Hindlimb muscle (tissue), 1 donor: ENCODE measurements at regions not wholly inside any gene's neighbourhood (a gene's known extent, or its start where the extent isn't known, plus 50 kb on each side); places are given as distances from the start of the nearest gene placed in this dataset.

Source experiments
- DNase-seq: peaks from one replicate; pipeline ENCODE4 v3.0.0-alpha.2; 2013

DNA sequence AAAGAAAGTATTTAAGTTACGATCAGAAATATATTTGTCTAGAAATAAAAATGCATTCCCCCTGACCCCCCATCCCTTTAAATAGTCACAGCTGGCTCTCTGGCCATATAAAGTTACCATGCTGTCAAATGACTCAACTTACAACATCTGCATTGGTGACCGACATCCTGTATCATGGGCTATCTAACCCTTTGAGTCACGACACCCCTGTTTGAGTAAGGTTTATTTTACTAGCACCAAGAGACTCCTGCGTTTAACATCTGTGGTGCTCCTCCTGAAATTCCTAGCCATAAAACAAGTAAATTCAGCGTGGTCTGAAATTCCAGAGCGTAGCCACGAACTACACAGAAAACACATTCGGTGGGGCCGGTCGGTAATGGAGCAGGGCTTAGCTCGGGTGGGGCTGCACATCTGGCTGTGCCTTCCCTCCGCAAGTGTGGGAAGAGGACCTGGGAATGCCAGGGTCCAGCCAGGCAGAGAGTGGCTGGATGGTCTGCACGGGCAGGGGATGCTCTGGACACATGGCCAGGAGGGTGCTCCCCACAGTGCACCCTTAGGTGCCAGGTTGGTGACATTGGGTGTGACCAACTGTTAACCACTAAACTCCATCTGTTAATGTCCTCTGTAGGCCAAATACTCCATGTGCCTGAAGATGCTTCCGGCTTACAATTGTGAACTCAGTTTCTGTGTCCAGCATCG, 53.0 kb upstream of the CLDN14 start:
- DNase-seq: no peak

DNA sequence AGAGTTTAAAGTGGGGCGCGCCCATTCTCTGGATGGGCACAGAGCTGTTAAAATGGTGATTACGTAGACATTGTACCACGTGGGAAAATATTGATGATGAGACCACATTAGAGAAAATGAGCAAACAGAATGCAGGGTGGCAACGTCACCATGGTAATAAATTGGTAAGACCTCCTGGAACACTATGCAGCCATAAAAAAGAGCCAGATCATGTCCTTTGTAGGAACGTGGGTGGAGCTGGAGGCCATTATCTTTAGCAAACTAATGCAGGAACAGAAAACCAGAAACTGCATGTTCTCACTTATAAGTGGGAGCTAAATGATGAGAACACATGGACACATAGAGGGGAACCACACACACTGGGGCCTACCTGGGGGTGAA, 53.5 kb upstream of the CLDN14 start:
- DNase-seq: no peak

DNA sequence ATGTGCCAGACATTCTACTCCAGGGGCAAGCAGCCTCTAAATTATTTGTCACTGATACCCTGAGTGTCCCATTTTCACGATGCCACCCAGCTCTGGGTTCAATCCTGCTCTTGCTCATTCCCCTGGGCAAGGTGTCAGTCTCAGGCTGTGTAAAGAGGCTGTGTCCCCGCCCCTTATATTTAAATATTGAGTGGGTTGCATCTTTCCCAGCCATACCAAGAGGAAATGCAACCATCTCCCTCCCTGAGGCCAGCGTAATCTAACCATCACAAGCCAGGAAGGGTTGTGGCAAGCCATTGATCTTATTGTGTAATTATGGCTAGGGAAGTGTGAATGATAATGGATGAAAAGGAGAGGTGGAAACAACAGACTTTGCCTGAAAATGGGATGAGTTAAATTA, 54.7 kb upstream of the CLDN14 start:
- no peak for DNase-seq

DNA sequence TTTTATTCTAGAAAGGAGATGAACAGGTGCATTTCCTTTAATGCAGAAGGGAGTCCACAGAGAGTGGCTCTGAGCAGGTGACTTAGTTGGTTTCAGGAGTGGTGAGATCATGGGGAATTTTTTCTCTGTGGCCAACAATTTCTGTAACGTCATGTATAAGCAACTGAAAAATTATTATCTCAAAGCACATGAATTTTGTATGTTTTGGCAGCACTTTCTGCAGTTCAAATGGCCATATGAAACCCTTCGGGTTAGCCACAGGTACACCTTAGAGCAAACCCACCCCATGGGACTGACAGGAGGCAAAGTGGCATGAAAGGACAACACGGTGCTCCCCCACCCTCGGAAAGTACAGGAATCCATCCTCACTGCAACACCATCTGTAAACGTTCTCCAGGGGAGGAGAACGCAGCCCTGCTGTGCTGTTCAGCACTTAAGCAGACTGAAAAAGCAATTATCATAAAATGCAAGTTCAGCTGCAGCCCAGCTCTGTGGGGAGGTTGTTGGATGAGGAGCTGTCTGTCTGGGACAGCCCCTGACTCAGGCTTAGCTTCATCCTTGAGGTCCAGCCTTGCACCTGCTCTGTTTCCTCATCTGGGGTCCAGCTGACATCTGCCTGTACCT, 55.8 kb upstream of the CLDN14 start:
- DNase-seq: no peak

DNA sequence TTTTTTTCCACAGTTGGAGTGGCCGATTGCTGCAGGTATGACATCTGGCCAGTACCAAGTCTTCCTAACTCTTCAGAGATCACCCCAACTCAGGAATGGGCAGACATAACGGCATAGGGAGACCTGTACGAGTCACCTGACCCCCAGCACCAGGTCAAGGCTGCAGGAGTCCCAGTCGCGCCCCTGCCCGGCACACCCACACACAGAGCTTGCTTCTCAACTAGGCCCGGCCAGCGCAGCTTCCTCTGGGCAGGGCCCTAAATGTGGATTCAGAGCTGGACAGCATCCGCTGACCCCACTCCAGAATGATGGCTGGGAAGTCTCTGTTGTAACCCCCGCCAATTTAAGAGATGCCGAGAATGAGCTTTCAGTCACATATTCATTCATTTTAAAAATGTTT, 58.8 kb upstream of the CLDN14 start:
- DNase-seq: no peak

DNA sequence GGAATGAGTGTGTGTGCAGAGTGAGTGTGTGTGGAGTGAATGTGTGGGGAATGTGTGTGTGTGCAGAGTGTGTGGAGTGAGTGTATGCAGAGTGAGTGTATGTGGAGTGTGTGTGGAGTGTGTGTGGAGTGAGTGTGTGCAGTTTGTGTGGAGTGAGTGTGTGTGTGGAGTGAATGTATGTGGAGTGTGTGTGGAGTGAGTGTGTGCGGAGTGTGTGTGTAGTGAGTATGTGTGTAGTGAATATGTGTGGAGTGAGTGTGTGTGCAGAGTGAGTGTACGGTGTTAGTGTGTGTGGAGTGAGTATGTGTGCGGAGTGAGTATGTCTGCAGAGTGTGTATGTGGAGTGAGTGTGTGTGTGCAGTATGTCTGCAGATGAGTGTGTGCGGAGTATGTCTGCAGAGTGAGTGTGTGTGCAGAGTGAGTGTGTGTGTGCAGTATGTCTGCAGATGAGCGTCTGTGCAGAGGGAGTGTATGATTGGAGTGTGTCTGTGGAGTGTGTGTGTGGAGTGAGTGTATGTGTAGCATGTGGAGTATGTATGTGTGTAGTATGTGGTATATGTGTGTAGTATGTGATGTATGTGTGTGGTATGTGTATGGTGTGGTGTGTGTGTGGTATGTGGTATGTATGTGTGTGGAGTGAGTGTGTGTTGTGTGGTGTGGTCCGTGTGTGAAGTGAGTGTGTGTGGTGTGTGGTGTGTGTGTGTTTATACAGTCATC, 59.7 kb upstream of the CLDN14 start:
- DNase-seq: no peak

DNA sequence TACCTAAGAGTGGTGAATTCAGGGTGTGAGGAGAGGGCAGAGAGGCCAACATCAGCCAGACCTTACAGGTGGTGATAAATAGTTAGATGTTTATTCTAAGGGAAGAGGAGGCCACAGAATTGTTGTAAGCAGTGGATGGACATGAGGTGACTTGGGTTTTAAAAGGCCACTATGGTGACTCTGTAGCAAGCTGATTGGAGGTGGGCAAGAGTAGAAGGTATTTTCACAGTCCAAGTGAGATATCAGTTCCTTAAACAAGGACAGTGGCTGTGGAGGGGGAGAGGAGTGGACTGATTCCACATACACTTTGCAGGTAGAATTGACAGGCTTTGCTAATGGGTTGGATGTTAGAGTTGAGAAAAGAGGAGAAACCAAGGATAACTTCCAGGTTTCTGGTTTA, 60.8 kb upstream of the CLDN14 start:
- DNase-seq: no peak

DNA sequence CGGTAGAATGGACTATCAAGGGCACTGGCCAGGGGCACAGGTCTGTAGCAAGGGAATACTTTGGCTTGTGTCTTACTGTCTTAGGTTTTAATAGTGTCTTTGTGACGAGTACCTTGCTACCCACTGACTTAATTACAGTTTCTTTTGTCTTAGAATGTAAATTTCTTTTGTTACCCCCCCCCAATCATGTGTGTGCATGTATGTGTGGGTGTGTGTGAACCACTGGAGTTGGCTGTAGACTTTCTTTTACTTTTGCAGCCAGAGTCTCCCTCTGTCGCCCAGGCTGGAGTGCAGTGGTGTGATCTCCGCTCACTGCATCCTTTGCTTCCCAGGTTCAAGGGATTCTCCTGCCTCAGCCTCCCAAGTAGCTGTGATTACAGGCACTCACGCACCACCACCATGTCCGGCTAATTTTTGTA, 61.8 kb upstream of the CLDN14 start:
- no peak for DNase-seq

DNA sequence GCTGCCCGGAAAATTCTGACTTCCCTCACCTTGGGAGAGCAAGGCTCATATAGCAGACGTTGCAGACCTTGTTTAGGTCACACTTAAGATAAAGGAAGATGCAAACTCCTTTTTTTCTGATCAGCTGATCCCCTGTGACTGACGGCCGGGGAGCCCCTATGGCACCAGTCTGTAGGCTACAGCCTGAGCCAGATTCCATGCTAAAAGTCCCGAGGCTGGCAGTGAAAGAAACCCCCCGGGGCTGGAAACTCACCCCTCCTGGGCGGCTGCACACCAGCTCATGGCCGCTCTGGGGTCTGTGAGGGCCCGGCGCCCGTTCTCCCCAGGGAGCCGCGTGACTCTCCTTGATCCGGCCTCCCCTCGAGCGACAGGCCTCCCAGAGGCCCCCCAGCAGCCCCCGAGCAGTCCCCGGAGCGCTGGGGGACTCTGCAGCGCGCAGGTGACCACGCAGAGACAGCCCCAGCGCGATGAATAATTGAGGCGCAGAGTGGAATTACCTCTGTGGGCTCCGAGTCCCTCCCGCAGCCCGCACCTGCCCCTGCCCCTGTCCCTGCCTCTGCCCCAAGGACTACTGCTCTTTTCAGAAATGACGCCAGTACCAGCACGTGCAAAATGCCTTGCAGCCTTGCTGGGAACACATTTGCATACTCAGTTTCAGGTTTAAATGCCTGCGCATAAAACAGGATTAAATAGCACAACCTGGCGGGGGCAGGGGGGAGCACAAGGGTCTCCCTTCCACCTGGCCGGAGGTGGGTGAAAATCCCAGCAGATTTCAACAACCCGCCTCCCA, 62.6 kb upstream of the CLDN14 start:
- no peak for DNase-seq

DNA sequence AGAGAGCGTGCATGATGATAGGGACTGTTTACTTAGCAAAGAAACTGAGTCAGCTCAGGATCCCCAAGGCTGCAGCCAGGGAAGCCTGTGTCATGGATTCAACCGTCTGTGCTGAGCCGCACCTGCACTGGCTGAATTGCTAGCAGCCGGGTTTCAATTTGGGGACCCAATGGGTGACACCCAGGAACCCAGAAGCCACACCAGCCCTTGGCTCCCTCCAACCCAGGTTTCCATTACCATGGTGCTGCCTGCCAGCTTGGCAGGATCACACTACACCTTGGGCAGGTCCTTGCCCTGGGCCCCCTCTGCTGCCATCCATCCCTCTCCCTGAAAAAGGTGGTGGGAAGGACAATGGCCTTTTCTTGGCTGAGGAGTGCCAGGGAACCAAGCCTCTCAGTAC, 64.0 kb upstream of the CLDN14 start:
- DNase-seq: no peak

DNA sequence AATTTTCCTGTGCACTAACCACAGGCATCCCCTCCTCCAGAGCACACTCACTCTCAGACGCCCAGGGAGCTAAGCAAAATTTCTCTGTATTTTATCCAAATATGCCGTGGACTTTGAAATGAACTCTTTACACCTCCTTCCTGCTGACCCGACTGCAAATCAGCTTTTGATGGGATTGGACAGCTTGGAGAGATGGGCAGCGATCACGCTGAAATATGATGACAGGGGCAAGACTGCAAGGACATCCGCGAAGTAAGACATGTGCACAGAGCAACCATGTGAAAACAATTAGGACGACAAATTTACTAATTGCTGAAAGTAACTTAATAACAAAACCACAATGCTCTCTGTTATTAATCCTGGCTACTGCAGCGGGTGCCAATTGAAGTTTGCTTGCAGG, 64.6 kb upstream of the CLDN14 start:
- DNase-seq: no peak

DNA sequence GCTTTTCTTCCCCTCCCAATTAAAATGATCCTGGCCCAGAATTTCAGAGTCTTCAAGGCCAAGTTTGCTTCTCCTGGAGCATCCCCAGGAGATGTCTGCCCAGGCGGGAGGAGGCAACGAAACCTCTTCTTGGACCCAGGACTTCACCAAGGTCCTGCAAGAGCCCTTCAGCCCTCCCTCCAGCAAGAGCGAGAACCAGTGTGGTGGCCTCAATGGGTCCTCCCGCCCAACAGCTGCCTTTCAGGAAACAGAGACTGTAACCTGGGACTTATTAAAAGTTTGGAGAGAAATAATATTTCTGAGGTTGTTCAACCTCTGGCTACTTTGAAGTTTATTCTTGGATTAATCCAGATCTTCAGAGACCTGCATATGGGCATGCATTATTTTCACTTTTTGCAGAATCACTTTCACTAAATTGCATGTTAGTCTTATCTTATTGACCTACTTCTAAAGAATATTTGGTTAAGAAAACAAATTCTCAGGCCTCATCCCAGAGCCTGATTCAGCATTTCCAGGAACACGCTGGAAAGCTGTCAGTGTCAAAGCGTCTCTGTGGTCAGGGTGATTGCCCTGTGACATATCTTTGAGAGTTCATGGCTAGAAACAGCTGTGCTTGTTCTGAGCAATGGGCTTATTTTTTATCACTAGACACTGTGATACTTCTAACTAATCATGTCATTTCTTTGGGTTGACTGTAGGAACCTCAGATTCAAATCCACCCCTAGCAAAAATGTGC, 66.0 kb upstream of the CLDN14 start:
- no peak for DNase-seq

DNA sequence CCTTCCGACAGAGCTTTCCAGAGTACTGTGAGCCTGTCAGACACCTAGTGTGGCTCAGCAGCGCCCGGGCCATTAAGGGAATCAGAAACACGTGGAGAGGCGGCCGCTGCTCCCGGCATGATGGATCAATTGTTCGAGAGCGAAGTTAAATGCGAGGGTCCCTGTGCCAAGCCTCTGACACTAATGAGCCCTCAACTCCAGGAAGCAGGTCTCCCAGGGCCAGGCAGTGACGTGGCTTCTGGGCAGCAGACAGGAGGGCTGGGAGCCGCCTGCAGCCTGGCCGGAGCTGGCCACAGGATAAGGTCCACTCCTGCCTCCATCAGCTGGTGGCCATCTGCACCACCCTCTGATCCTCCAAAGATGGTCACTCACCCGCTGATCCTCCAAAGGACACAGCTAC, 67.5 kb upstream of the CLDN14 start:
- no peak for DNase-seq

DNA sequence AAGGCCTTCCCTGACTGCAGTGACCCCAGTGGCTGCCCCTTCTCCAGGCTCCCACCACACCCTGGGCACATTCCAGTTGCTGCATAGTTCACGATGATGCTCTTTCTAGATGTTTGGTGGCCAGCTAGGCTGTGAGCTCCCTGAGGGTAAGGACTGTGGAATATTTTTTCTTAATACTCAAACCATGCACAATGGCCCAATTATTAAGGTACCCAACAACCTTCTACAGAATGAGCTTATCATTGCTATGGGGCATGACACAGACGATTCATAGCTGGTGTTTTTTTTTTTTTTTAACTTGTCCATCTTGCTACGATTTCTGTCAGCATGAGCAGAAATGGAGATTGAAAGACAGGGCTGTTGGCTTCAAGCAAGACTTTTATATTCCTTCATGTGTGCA, 68.9 kb upstream of the CLDN14 start:
- no peak for DNase-seq

DNA sequence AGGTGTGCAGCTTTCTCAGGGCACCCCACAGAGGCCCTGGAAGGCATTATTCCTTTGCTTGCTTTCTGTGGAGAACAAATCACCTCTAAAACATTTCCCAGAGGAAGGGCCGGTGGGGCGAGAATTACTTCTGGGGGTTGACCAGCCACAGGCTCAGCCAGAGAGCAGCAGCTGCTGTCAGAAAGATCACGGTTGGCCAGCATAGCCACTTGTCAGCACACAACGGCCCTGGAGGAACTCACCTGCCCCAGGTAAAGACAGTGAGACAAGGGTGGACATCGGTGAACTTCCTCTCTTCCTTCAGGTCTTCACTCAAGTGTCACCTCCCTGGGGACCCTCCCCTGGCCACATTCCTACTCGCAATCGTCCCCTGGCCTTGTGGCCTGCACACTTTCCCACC, 69.5 kb upstream of the CLDN14 start:
- no peak for DNase-seq

DNA sequence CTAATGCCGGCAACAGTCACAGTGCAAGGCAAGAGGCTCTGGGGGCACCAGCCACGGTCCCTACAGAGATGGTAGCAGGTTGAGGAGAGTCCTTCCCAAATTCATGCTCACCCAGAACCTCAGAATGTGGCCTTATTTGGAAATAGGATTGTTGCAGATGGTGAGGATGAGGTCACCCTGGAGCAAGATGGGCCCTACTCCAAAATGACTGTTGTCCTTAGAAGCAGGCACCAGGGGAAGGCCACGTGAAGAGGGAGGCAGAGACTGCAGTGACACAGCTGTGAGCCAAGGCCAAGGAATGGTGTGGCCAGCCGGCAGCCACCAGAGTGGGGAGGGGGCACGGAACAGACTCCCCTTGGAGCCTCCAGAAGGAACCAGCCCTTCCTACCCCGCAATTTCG, 70.8 kb upstream of the CLDN14 start:
- no peak for DNase-seq

DNA sequence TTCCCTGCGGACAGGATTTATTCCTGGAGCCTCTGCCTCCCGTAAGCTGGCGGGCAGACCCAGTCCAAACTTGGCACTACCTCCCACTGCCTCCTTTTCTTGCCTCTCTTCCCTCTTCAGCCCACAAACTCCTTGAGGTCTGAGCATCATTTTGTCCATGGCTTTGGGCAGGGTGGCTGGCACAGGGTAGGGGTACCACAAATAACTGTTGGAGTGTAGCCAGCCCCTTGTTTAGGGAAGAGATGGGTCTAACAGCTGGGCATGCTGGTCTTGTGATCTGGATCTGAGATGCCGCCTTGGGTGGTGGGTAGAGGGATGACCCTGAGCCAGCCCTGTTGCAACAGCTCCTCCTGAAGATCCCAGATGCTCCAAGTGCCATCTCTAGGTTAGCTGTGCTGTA, 71.4 kb upstream of the CLDN14 start:
- no peak for DNase-seq

DNA sequence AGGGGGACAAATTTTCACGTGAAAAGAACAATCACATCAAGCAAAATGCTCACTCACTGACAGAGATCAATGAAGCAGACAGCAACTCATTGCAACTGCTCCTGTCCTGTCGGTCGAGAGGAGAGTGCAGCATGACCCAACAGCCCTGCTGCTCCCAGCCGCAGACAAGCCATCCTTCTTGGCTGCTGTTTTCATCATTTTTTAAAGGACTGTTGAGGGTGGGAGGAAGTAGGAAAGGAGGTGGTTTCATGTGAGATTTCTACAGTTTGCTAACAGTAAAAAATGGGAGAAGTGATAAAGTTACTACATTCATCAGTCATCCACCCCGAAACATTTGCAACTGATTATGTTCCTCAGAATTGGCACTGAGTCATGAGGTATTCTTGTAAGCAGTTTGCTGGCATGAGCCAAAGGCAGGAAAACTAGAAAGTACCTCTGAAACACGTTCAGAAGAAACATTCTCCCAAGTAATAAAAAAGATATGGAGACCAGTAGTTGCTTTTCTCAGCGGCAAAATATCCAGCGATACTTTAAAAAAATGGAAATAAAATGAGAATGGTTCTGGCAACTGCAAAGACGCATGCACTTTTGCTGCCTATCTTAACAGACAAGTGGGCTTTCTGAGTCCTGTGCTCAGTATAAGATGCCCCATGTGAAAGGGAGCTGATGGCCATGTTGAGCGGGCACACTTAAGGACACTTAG, 72.0 kb upstream of the CLDN14 start:
- no peak for DNase-seq

DNA sequence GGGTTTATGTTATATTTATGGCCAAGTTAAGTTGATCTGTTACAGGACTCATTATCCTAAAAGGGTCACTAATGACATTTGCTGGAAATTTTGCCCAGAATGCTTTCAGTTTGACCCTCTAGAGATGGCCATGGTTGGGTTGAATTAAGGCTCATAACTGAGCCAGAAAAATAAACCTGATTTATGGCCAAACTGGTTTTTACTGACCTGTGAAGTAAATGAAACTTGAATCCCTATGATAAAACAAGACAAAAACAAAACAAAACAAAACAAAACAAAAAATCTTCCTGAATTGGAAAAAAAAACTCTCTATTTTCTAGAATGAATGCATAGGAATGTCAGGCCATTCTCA, 72.5 kb upstream of the CLDN14 start:
- DNase-seq: no peak

DNA sequence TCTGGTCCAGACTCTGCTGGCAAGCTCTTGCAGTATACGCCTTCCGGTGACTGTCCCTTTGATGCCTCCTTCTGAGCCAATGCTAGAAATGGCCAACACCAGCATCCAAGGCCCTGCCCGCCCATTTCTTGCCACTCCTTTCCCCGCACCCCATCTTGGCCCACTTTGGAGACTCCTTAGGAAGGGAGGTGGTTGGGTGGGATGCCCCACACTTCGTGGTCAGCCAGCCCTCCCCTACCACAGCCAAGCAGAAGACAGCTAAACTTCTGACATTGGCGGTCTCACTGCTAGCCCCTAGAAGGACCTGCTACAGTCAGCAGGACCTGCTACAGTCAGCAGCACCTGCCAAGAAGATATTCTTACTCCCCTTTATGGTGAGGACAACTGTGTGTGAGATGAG, 73.5 kb upstream of the CLDN14 start:
- DNase-seq: no peak

DNA sequence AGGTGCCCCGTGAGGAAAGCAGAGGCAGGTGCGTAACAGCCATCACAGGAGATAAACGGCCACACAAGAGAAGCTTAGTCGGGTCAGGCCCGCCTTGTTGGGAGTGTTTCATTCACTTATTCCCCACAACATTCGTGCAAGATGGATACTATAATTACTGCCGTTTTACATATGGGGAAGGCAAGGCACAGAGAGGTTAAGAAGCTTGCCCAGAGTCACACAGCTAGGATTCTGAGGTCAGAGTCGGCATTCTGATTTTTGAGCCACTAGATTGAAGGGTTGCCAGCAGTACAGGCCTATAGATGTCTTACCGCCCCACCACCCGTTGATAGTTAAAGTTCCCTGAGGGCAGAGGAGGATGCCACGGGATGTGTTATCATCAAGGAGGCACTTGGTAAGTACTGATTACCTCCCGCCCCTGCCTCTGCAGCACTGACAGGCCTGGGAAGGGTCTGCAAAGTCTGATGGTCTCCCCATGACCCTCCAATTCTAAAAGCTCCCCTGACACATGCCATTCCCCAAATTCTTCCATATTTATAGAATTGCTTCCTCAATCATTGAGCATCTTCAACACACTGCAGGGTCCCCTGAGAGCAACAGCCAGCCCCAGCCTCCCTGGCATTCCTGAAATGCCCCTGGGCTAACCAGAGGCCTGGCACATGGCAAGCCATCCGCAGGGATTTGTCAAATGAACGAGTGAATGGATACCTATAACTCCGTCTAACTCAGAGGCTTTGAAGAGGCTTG, 74.7 kb upstream of the CLDN14 start:
- no peak for DNase-seq
